SH-SY5Y (cell line): ENCODE measurements at regions not wholly inside any gene's neighbourhood (a gene's known extent, or its start where the extent isn't known, plus 50 kb on each side); places are given as distances from the start of the nearest gene placed in this dataset.

ENCODE experiments used
- GATA2 ChIP-seq: IDR thresholded peaks from 2 replicates; pipeline ENCODE4 v1.6.1; 2011; ENCODE audit warnings: mild to moderate bottlenecking, low read depth, low read length
- GATA3 ChIP-seq: IDR thresholded peaks from 2 replicates; pipeline ENCODE4 v1.6.1; 2011; ENCODE audit warnings: low read depth, mild to moderate bottlenecking, low read length, moderate library complexity

DNA sequence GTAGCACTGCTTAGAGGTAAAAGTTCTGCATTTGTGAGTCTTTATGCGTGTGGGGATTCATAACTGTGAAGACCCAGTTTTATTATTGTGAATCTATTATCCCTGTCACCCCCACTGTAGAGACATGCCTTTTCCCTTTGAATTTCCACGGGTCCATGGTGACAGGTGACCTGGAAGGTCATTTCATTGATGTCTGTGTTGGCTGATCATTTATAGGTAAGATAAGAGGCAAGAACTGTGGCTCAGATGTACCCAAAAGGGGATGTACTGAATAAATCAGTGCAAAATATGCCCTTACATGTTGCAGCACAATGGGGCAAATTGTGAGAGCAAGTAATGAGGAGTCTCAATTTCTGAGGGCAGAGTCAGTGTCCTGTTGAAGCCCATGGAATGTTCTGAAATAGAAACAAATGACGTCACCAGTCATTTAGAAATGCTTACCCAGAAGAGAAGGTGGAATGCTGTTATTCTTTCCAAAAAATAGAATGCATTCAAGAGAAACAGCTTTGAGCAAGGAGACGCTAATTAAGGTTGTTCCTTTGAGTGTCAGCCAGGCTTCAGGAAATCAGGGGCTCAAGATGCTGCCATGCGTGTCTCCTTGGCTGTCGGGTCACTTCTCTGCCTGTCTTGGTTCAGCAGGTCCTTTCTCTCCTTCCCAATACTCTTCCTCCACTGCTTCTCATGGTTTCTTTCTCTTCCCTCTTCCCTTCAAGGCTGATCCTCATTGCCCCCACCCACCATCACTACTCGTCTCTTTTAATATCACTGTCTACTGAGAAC, 118.7 kb upstream of the E2F8 start:
- no peak for TF ChIP-seq GATA2
- TF ChIP-seq GATA3 = no peak
